ENCODE measurements at regions not wholly inside any gene's neighbourhood (a gene's known extent, or its start where the extent isn't known, plus 50 kb on each side); places are given as distances from the start of the nearest gene placed in this dataset.

GRCh38 chr20:4556781-4557180 is 129.5 kb upstream of the PRNP start:
- H3K27ac ChIP-seq = no peak overlapping the region
- H3K27me3 ChIP-seq = no peaks in the 10 kb centered on the region
- no peaks in the 10 kb centered on the region for H3K36me3 ChIP-seq
- no peak overlapping the region for H3K4me3 ChIP-seq
- 62 to 74% (median 72%) methylated on average over 4 of the region's 4 CpGs for WGBS, 4 donors
- no peak for TF ChIP-seq CTCF (IDR thresholded peaks at IDR 0.05)
- no peak for TF ChIP-seq POLR2A (IDR thresholded peaks at IDR 0.05)
- no peak for ATAC-seq
- no peak for DNase-seq
- peaks cover 0 to 4% (median 0%) of the 10 kb centered on the region in 12 donors for H3K4me1 ChIP-seq
- intact Hi-C loops (cut with DNase I) = no loop called here
- H3K9me3 ChIP-seq = peaks cover 0 to 10% (median 0%) of the 10 kb centered on the region in 12 donors

GRCh38 chr20:4555188-4555890 is 130.9 kb upstream of the PRNP start:
- H3K9me3 ChIP-seq = peaks cover 0 to 10% (median 0%) of the 10 kb centered on the region in 12 donors
- no peak for TF ChIP-seq CTCF (IDR thresholded peaks at IDR 0.05)
- no peak for TF ChIP-seq POLR2A (IDR thresholded peaks at IDR 0.05)
- peaks cover 0 to 4% (median 0%) of the 10 kb centered on the region in 12 donors for H3K4me1 ChIP-seq
- H3K27ac ChIP-seq = no peak overlapping the region
- no peaks in the 10 kb centered on the region for H3K36me3 ChIP-seq
- ATAC-seq (no peak), DNase-seq (no peak)
- WGBS, 4 donors = 54 to 70% (median 66%) methylated on average over 8 of the region's 8 CpGs
- no peak overlapping the region for H3K4me3 ChIP-seq
- intact Hi-C loops (cut with DNase I) = no loop called here
- peaks cover 0 to 5% (median 0%) of the 10 kb centered on the region in 9 donors for H3K27me3 ChIP-seq

- ATAC-seq = no peak
- intact Hi-C loops (cut with DNase I) = no loop called here
- 78 to 87% (median 79%) methylated on average over 6 of the region's 6 CpGs for WGBS, 4 donors
- TF ChIP-seq POLR2A (IDR thresholded peaks at IDR 0.05) = no peak
- TF ChIP-seq CTCF (IDR thresholded peaks at IDR 0.05) = no peak
- Histone ChIP-seq H3K27me3 (peaks cover 0 to 5% (median 0%) of the 10 kb centered on the region in 9 donors), H3K4me1 (peaks cover 0 to 4% (median 0%) of the 10 kb centered on the region in 12 donors), H3K27ac (no peak overlapping the region), H3K9me3 (peaks cover 0 to 8% (median 0%) of the 10 kb centered on the region in 12 donors), H3K4me3 (no peak overlapping the region), H3K36me3 (no peaks in the 10 kb centered on the region)
- DNase-seq = no peak
Observed at GRCh38 chr20:4554346-4554745, 131.9 kb upstream of the PRNP start.

- ATAC-seq (no peak), DNase-seq (no peak)
- intact Hi-C loops (cut with DNase I) = no loop called here
- TF ChIP-seq POLR2A (IDR thresholded peaks at IDR 0.05) (no peak), CTCF (IDR thresholded peaks at IDR 0.05) (no peak)
- 82 to 95% (median 88%) methylated on average over 1 of the region's 1 CpG for WGBS, 4 donors
- Histone ChIP-seq H3K4me1 (peaks cover 0 to 4% (median 0%) of the 10 kb centered on the region in 12 donors), H3K4me3 (no peak overlapping the region), H3K36me3 (no peaks in the 10 kb centered on the region), H3K27ac (no peak overlapping the region), H3K9me3 (peaks cover 0 to 6% (median 0%) of the 10 kb centered on the region in 12 donors), H3K27me3 (peaks cover 0 to 5% (median 0%) of the 10 kb centered on the region in 9 donors)
Observed at GRCh38 chr20:4552075-4552640, 134.1 kb upstream of the PRNP start.
